ENCODE measurements at regions not wholly inside any gene's neighbourhood (a gene's known extent, or its start where the extent isn't known, plus 50 kb on each side); places are given as distances from the start of the nearest gene placed in this dataset.

DNA sequence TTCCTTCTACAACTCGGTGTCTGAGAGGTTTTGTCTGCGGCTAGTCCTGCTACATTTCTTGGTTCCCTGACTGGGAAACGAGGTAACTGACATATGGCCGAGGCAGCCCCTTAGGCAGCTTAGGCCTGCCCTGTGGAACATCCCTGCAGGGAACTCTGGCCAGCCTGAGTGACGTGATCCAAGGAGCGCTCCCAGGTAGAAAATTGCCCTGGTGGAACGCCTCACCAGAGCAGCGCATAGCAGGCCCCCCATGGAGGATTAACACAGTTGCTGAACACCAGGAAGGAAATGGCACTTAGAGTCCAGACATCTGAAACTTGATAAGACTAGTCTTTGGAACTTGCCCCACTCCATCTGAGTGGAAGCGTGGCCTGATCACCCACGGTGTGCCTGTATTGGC lies 837.4 kb upstream of the NDST4 start:
- Histone ChIP-seq H3K27ac (ENCODE audit: insufficient read depth, low read length) (no peak overlapping the region), H3K4me1 (ENCODE audit: control insufficient read depth, insufficient read depth, low read length) (no peaks in the 10 kb centered on the region), H3K27me3 (ENCODE audit: control insufficient read depth, insufficient read depth, low read length) (no peaks in the 10 kb centered on the region), H3K18ac (ENCODE audit: low read depth, low read length) (no peak overlapping the region), H3K79me1 (ENCODE audit: low read depth in 1 of 2, low read length in 2 of 2) (no peaks in the 10 kb centered on the region), H3K36me3 (ENCODE audit: control insufficient read depth, insufficient read depth, low read length) (no peaks in the 10 kb centered on the region), H4K8ac (ENCODE audit: low read depth in 2 of 2, low read length in 2 of 2) (no peak overlapping the region), H3K23ac (ENCODE audit: low read depth, low read length) (no peak overlapping the region), H3K4me2 (ENCODE audit: low read depth, low read length) (no peak overlapping the region), H3K9me1 (ENCODE audit: insufficient read depth, low read length) (no peaks in the 10 kb centered on the region), H2BK15ac (ENCODE audit: low read depth, low read length) (no peak overlapping the region), H2BK5ac (ENCODE audit: low read depth, low read length, poor library complexity, severe bottlenecking) (no peak overlapping the region), H4K91ac (ENCODE audit: insufficient read depth, low read depth, low read length) (no peak overlapping the region), H3K14ac (replicated peaks; ENCODE audit: low read depth, low read length) (no peak overlapping the region), H3K56ac (ENCODE audit: extremely low read depth, insufficient read depth, low read length) (no peak overlapping the region), H2AFZ (replicated peaks; ENCODE audit: low read length, poor library complexity) (no peak overlapping the region), H3K9ac (ENCODE audit: low read depth, low read length) (no peak overlapping the region), H2AK5ac (ENCODE audit: low read depth, low read length) (no peak overlapping the region), H3K4me3 (ENCODE audit: insufficient read depth, low read depth, low read length) (no peak overlapping the region), H2BK20ac (ENCODE audit: low read depth, low read length) (no peak overlapping the region), H4K5ac (ENCODE audit: low read depth, low read length) (no peak overlapping the region), H3K4ac (ENCODE audit: low read depth, low read length) (no peak overlapping the region), H2AK9ac (replicated peaks; ENCODE audit: low read depth, low read length, poor library complexity) (no peak overlapping the region), H2BK120ac (ENCODE audit: low read depth, low read length) (no peak overlapping the region), H3K9me3 (ENCODE audit: control insufficient read depth, insufficient read depth, low read length) (0 out of 2 replicates have a peak, but pooled peaks cover 2% of the 10 kb centered on the region), H4K20me1 (ENCODE audit: insufficient read depth, low read length) (no peaks in the 10 kb centered on the region)
- dilution Hi-C loops (cut with HindIII; ENCODE audit: low sequenced_read_pairs, unreplicated experiment) (no loop called here), in situ Hi-C loops (cut with MboI; ENCODE audit: low sequenced_read_pairs) (no loop called here), intact Hi-C loops (cut with micrococcal nuclease) (no loop called here)
- DNase-seq (no peak), ATAC-seq (ENCODE audit: low read depth) (no peak)
- TF ChIP-seq NFE2L2 (IDR thresholded peaks at IDR 0.05; ENCODE audit: low read depth, low read length), result no peak
- TF ChIP-seq, protein P1, sequence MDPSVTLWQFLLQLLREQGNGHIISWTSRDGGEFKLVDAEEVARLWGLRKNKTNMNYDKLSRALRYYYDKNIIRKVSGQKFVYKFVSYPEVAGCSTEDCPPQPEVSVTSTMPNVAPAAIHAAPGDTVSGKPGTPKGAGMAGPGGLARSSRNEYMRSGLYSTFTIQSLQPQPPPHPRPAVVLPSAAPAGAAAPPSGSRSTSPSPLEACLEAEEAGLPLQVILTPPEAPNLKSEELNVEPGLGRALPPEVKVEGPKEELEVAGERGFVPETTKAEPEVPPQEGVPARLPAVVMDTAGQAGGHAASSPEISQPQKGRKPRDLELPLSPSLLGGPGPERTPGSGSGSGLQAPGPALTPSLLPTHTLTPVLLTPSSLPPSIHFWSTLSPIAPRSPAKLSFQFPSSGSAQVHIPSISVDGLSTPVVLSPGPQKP (IDR thresholded peaks at IDR 0.05; ENCODE audit: borderline replicate concordance, low read depth, low read length), result no peak
- no peak for TF ChIP-seq MXI1 (IDR thresholded peaks at IDR 0.05; ENCODE audit: borderline replicate concordance, low read depth, low read length)
- TF ChIP-seq, protein P2, sequence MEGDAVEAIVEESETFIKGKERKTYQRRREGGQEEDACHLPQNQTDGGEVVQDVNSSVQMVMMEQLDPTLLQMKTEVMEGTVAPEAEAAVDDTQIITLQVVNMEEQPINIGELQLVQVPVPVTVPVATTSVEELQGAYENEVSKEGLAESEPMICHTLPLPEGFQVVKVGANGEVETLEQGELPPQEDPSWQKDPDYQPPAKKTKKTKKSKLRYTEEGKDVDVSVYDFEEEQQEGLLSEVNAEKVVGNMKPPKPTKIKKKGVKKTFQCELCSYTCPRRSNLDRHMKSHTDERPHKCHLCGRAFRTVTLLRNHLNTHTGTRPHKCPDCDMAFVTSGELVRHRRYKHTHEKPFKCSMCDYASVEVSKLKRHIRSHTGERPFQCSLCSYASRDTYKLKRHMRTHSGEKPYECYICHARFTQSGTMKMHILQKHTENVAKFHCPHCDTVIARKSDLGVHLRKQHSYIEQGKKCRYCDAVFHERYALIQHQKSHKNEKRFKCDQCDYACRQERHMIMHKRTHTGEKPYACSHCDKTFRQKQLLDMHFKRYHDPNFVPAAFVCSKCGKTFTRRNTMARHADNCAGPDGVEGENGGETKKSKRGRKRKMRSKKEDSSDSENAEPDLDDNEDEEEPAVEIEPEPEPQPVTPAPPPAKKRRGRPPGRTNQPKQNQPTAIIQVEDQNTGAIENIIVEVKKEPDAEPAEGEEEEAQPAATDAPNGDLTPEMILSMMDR (conservative IDR thresholded peaks at IDR 0.05; ENCODE audit: low read depth, low read length), result no peak
- no peak for TF ChIP-seq RAD21 (IDR thresholded peaks at IDR 0.05; ENCODE audit: low read length)
- TF ChIP-seq BHLHE40 (IDR thresholded peaks at IDR 0.05; ENCODE audit: low read depth, low read length), result no peak
- no peak for TF ChIP-seq CHD1 (IDR thresholded peaks at IDR 0.05; ENCODE audit: low read depth, low read length)
- no peak for TF ChIP-seq POLR2A (IDR thresholded peaks at IDR 0.05; ENCODE audit: low read depth, low read length)
- no peak for TF ChIP-seq RCOR1 (IDR thresholded peaks at IDR 0.05; ENCODE audit: insufficient replicate concordance, low read length)
- TF ChIP-seq, protein P3, sequence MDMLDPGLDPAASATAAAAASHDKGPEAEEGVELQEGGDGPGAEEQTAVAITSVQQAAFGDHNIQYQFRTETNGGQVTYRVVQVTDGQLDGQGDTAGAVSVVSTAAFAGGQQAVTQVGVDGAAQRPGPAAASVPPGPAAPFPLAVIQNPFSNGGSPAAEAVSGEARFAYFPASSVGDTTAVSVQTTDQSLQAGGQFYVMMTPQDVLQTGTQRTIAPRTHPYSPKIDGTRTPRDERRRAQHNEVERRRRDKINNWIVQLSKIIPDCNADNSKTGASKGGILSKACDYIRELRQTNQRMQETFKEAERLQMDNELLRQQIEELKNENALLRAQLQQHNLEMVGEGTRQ (IDR thresholded peaks at IDR 0.05; ENCODE audit: low read depth, low read length), result no peak
- no TSS peak for BruUV-seq (replicated peaks)
- ChIA-PET POLR2A (ENCODE audit: unreplicated experiment) (no interaction called here), CTCF (no interaction called here)
- WGBS, 2 experiments (ENCODE audit: extremely low coverage in 2 of 2, insufficient read length in 1 of 2), result 20% methylated on average over 2 of the region's 10 CpGs; no CpG with 5 or more reads in 1 of the 2 experiments

Measured in IMR-90 (cell line).